ENCODE measurements at regions not wholly inside any gene's neighbourhood (a gene's known extent, or its start where the extent isn't known, plus 50 kb on each side); places are given as distances from the start of the nearest gene placed in this dataset.

DNA sequence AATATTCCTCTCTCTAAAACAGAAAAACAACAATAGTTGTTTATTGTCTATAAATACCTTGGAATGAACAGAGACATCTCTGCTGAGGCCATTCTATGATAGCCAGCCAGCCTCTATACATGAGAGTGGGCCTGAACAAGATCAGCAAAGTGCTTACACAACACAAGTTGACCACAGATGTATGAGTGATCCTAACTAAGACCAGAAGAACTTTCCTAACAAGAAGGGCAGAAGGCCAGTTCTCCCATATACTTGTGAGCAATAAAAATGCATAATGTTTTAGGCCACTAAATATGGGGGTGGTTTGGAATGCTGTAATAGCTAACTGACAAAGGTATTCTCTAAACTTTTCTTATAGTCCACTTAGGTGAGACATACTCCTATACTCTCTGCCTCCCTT is 345.7 kb downstream of the SPATA31D1 start:
- no peak for TF ChIP-seq CTCF (IDR thresholded peaks at IDR 0.05; ENCODE audit: insufficient read depth, low read length, poor library complexity, severe bottlenecking)
- DNase-seq (ENCODE audit: low read depth): no peak
- Histone ChIP-seq H3K27me3 (ENCODE audit: control insufficient read depth, insufficient read depth, low read length) (no peaks in the 10 kb centered on the region), H3K4me3 (ENCODE audit: low read depth, low read length) (no peak overlapping the region), H3K36me3 (ENCODE audit: control insufficient read depth, insufficient read depth, low read length) (no peaks in the 10 kb centered on the region)

DNA sequence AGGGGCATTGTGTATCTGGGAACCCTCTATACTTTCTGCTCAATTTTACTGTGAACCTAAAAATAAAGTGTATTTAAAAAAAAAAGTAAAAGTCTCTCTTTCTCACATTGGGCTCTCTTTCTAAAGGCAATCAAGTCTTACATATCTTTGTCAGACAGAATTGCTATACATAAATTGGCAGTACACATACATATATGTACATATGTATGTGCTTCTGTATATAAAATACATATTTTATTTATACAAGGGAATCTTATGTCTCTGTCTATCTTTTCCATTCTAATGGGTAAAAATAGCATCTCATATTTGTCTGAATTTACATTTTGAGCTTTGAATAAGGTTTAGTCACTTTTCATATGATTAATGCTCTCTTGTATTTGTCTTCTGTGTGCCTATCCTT is 348.8 kb downstream of the SPATA31D1 start:
- DNase-seq (ENCODE audit: low read depth): no peak
- TF ChIP-seq CTCF (IDR thresholded peaks at IDR 0.05; ENCODE audit: insufficient read depth, low read length, poor library complexity, severe bottlenecking): no peak
- H3K4me3 ChIP-seq (ENCODE audit: low read depth, low read length): no peak overlapping the region
- H3K27me3 ChIP-seq (ENCODE audit: control insufficient read depth, insufficient read depth, low read length): no peaks in the 10 kb centered on the region
- H3K36me3 ChIP-seq (ENCODE audit: control insufficient read depth, insufficient read depth, low read length): no peaks in the 10 kb centered on the region

- Histone ChIP-seq H3K4me3 (ENCODE audit: low read depth, low read length) (no peak overlapping the region), H3K27me3 (ENCODE audit: control insufficient read depth, insufficient read depth, low read length) (no peaks in the 10 kb centered on the region), H3K36me3 (ENCODE audit: control insufficient read depth, insufficient read depth, low read length) (no peaks in the 10 kb centered on the region)
- TF ChIP-seq CTCF (IDR thresholded peaks at IDR 0.05; ENCODE audit: insufficient read depth, low read length, poor library complexity, severe bottlenecking): no peak
- no peak for DNase-seq (ENCODE audit: low read depth)
These were observed 353.5 kb downstream of the SPATA31D1 start for GRCh38 chr9:82342046-82342445.

DNA sequence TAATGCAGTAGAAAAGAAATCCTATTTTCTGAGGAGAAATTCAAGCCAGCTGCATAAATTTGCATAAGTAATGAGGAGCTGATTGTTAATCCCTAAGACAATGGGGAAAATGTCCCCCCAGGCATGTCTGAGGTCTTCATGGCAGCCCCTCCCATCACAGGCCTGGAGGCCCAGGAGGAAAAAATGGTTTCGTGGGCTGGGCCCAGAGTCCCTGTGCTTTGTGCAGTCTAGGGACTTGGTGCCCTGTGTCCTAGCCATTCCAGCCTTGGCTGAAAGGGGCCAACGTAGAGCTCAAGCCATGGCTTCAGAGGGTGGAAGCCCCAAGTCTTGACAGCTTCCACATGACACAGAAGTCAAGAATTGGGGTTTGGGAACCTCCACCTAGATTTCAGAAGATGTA is 357.5 kb downstream of the SPATA31D1 start:
- no peak for TF ChIP-seq CTCF (IDR thresholded peaks at IDR 0.05; ENCODE audit: insufficient read depth, low read length, poor library complexity, severe bottlenecking)
- H3K36me3 ChIP-seq (ENCODE audit: control insufficient read depth, insufficient read depth, low read length): no peaks in the 10 kb centered on the region
- H3K4me3 ChIP-seq (ENCODE audit: low read depth, low read length): no peak overlapping the region
- DNase-seq (ENCODE audit: low read depth): no peak
- no peaks in the 10 kb centered on the region for H3K27me3 ChIP-seq (ENCODE audit: control insufficient read depth, insufficient read depth, low read length)

DNA sequence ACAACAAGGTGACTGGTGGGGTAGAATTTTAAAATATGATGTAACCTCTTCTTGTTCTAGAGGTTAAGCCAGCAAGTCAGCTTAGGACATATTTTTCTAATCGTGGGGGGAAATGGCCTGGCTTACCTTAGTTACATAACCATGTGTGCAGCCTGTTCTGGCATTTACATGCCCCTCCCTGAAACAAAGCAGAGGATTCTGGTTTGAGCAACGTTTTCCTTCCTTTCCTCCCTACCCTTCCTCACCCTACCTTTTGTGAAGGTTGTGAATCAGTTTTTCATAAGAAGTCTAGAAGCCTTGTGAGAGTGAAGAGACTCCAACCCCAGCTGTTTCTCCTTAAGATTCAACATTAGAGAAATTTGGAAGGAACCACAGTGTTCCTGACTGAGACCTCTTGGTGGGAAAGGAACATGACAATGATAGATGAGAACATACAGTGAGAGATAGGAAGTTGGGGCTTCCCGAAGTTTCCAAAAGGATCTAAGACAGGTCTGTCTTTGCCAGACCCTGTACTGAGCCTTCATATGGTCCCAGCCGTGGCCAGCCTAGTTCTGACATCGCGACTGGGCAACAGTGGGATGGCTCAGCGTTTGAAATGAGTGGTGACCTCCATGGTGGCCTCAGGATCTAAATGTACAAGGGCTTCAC is 365.2 kb downstream of the SPATA31D1 start:
- H3K4me3 ChIP-seq (ENCODE audit: low read depth, low read length): no peak overlapping the region
- DNase-seq (ENCODE audit: low read depth): no peak
- H3K36me3 ChIP-seq (ENCODE audit: control insufficient read depth, insufficient read depth, low read length): no peaks in the 10 kb centered on the region
- no peak for TF ChIP-seq CTCF (IDR thresholded peaks at IDR 0.05; ENCODE audit: insufficient read depth, low read length, poor library complexity, severe bottlenecking)
- H3K27me3 ChIP-seq (ENCODE audit: control insufficient read depth, insufficient read depth, low read length): no peaks in the 10 kb centered on the region

- no peak for TF ChIP-seq CTCF (IDR thresholded peaks at IDR 0.05; ENCODE audit: insufficient read depth, low read length, poor library complexity, severe bottlenecking)
- Histone ChIP-seq H3K27me3 (ENCODE audit: control insufficient read depth, insufficient read depth, low read length) (no peaks in the 10 kb centered on the region), H3K36me3 (ENCODE audit: control insufficient read depth, insufficient read depth, low read length) (no peaks in the 10 kb centered on the region), H3K4me3 (ENCODE audit: low read depth, low read length) (no peak overlapping the region)
- DNase-seq (ENCODE audit: low read depth): peak; percentile 87
These were observed 365.7 kb downstream of the SPATA31D1 start for GRCh38 chr9:82354279-82354659.
